ENCODE measurements at regions not wholly inside any gene's neighbourhood (a gene's known extent, or its start where the extent isn't known, plus 50 kb on each side); places are given as distances from the start of the nearest gene placed in this dataset.
"Not testable (repeated sequence)": the region's sequence is repeated elsewhere in the genome, so short reads cannot be mapped to it uniquely, and the experiment has no call there.

- no peak for DNase-seq (ENCODE audit: low read depth, low spot score)
Measured at GRCh38 chr4:112944006-112944405, 105.4 kb upstream of the ANK2 start.

GRCh38 chr4:112946127-112946526 lies 103.3 kb upstream of the ANK2 start:
- DNase-seq (ENCODE audit: low read depth, low spot score) = no peak

- DNase-seq (ENCODE audit: low read depth, low spot score) = no peak
Measured at GRCh38 chr4:112947616-112948015, 101.8 kb upstream of the ANK2 start.

- no peak for DNase-seq (ENCODE audit: low read depth, low spot score)
Measured at GRCh38 chr4:112951362-112952312, 97.8 kb upstream of the ANK2 start.

GRCh38 chr4:112952313-112952700 lies 97.1 kb upstream of the ANK2 start:
- DNase-seq (ENCODE audit: low read depth, low spot score) = no peak

- no peak for DNase-seq (ENCODE audit: low read depth, low spot score)
Measured at GRCh38 chr4:112953262-112953661, 96.2 kb upstream of the ANK2 start.

GRCh38 chr4:112954286-112954685 lies 95.2 kb upstream of the ANK2 start:
- DNase-seq (ENCODE audit: low read depth, low spot score) = no peak

- DNase-seq (ENCODE audit: low read depth, low spot score) = no peak
Measured at GRCh38 chr4:112956484-112956896, 93.0 kb upstream of the ANK2 start.

GRCh38 chr4:112957764-112958163 lies 91.7 kb upstream of the ANK2 start:
- DNase-seq (ENCODE audit: low read depth, low spot score) = not testable (repeated sequence)

GRCh38 chr4:112966701-112967488 lies 82.6 kb upstream of the ANK2 start:
- no peak for DNase-seq (ENCODE audit: low read depth, low spot score)

- DNase-seq (ENCODE audit: low read depth, low spot score) = no peak
Measured at GRCh38 chr4:112968451-112969159, 80.8 kb upstream of the ANK2 start.

GRCh38 chr4:112970903-112971302 lies 78.5 kb upstream of the ANK2 start:
- DNase-seq (ENCODE audit: low read depth, low spot score) = no peak

GRCh38 chr4:112973750-112974251 lies 75.7 kb upstream of the ANK2 start:
- no peak for DNase-seq (ENCODE audit: low read depth, low spot score)

- DNase-seq (ENCODE audit: low read depth, low spot score) = no peak
Measured at GRCh38 chr4:112975567-112976355, 73.7 kb upstream of the ANK2 start.

GRCh38 chr4:112978691-112979472 lies 70.6 kb upstream of the ANK2 start:
- no peak for DNase-seq (ENCODE audit: low read depth, low spot score)

- DNase-seq (ENCODE audit: low read depth, low spot score) = no peak
Measured at GRCh38 chr4:112979881-112980421, 69.5 kb upstream of the ANK2 start.

GRCh38 chr4:112982680-112983079 lies 66.8 kb upstream of the ANK2 start:
- DNase-seq (ENCODE audit: low read depth, low spot score) = no peak

GRCh38 chr4:112994732-112995464 lies 54.6 kb upstream of the ANK2 start:
- no peak for DNase-seq (ENCODE audit: low read depth, low spot score)
